Neural crest cell (in vitro differentiated cells): ENCODE measurements at regions not wholly inside any gene's neighbourhood (a gene's known extent, or its start where the extent isn't known, plus 50 kb on each side); places are given as distances from the start of the nearest gene placed in this dataset.

Experiments
- DNase-seq: peaks from one replicate; pipeline ENCODE4 v3.0.0; 2021; ENCODE audit warnings: low read depth, mixed read lengths, low spot score
- H3K27ac Mint-ChIP-seq: one replicate; pipeline ENCODE4 v1.8.0; 2021; ENCODE audit warnings: mild to moderate bottlenecking, mixed read lengths; ENCODE audit not compliant: unreplicated experiment
- H3K27me3 Mint-ChIP-seq: 2 replicates; pipeline ENCODE4 v1.8.0; 2021; ENCODE audit warnings: low read depth, mild to moderate bottlenecking, mixed read lengths
- H3K36me3 Mint-ChIP-seq: 2 replicates; pipeline ENCODE4 v1.8.0; 2021; ENCODE audit warnings: low read depth, mild to moderate bottlenecking, mixed read lengths
- H3K4me1 Mint-ChIP-seq: 2 replicates; pipeline ENCODE4 v1.8.0; 2021; ENCODE audit warnings: mixed read lengths
- H3K4me3 Mint-ChIP-seq: one replicate; pipeline ENCODE4 v1.8.0; 2021; ENCODE audit warnings: mild to moderate bottlenecking, mixed read lengths
- H3K9me3 Mint-ChIP-seq: 2 replicates; pipeline ENCODE4 v1.8.0; 2021; ENCODE audit warnings: mixed read lengths
- CTCF ChIP-seq: fragments of 200-600 bp; sonication (generic); conservative IDR thresholded peaks from 2 replicates; pipeline ENCODE4 v1.5.0; 2021; ENCODE audit warnings: antibody characterized with exemption, mild to moderate bottlenecking

- peaks cover 8% of the 10 kb centered on the region for H3K4me1 Mint-ChIP-seq
- TF ChIP-seq CTCF, result no peak
- H3K9me3 Mint-ChIP-seq, result peaks cover 3% of the 10 kb centered on the region
- peaks cover 5% of the 10 kb centered on the region for H3K27me3 Mint-ChIP-seq
- no peak for DNase-seq
- no peak overlapping the region for H3K4me3 Mint-ChIP-seq
- H3K27ac Mint-ChIP-seq, result no peak overlapping the region
- peaks cover 2% of the 10 kb centered on the region for H3K36me3 Mint-ChIP-seq
These were observed 57.2 kb upstream of the JDP2 start for GRCh38 chr14:75370416-75371205.

GRCh38 chr14:75371297-75371696 lies 56.5 kb upstream of the JDP2 start:
- Mint-ChIP-seq H3K27me3 (peaks cover 2% of the 10 kb centered on the region), H3K4me3 (no peak overlapping the region)
- TF ChIP-seq CTCF, result no peak

GRCh38 chr14:75372260-75372659 lies 55.6 kb upstream of the JDP2 start:
- H3K36me3 Mint-ChIP-seq, result peaks cover 2% of the 10 kb centered on the region
- H3K4me1 Mint-ChIP-seq, result peaks cover 8% of the 10 kb centered on the region
- H3K4me3 Mint-ChIP-seq, result no peak overlapping the region
- H3K27ac Mint-ChIP-seq, result no peak overlapping the region
- H3K27me3 Mint-ChIP-seq, result peaks cover 2% of the 10 kb centered on the region
- TF ChIP-seq CTCF, result no peak
- DNase-seq, result no peak
- H3K9me3 Mint-ChIP-seq, result peaks cover 3% of the 10 kb centered on the region

More at GRCh38 chr14:75371297-75371696, 56.5 kb upstream of the JDP2 start:
- peaks cover 2% of the 10 kb centered on the region for H3K36me3 Mint-ChIP-seq
- DNase-seq, result no peak
- H3K4me1 Mint-ChIP-seq, result peaks cover 8% of the 10 kb centered on the region
- H3K27ac Mint-ChIP-seq, result no peak overlapping the region
- peaks cover 3% of the 10 kb centered on the region for H3K9me3 Mint-ChIP-seq

- peaks cover 3% of the 10 kb centered on the region for H3K9me3 Mint-ChIP-seq
- no peak overlapping the region for H3K4me3 Mint-ChIP-seq
- no peak for DNase-seq
- peaks cover 8% of the 10 kb centered on the region for H3K4me1 Mint-ChIP-seq
- peaks cover 2% of the 10 kb centered on the region for H3K36me3 Mint-ChIP-seq
- H3K27ac Mint-ChIP-seq, result no peak overlapping the region
- TF ChIP-seq CTCF, result no peak
- peaks cover 2% of the 10 kb centered on the region for H3K27me3 Mint-ChIP-seq
These were observed 54.7 kb upstream of the JDP2 start for GRCh38 chr14:75373133-75373532.

GRCh38 chr14:75373616-75374015 lies 54.2 kb upstream of the JDP2 start:
- H3K4me3 Mint-ChIP-seq, result no peak overlapping the region
- H3K36me3 Mint-ChIP-seq, result peaks cover 2% of the 10 kb centered on the region
- no peak for TF ChIP-seq CTCF
- H3K9me3 Mint-ChIP-seq, result peaks cover 3% of the 10 kb centered on the region
- no peak overlapping the region for H3K27ac Mint-ChIP-seq
- DNase-seq, result no peak
- H3K4me1 Mint-ChIP-seq, result peaks cover 12% of the 10 kb centered on the region
- peaks cover 2% of the 10 kb centered on the region for H3K27me3 Mint-ChIP-seq
